ENCODE measurements at regions not wholly inside any gene's neighbourhood (a gene's known extent, or its start where the extent isn't known, plus 50 kb on each side); places are given as distances from the start of the nearest gene placed in this dataset.

GRCh38 chr2:126990200-126990599 lies 91.5 kb downstream of the TEX51 start:
- DNase-seq (ENCODE audit: low read depth, low spot score) (no peak), FAIRE-seq (no peak)
- Histone ChIP-seq H3K4me3 (ENCODE audit: control insufficient read depth in 2 of 3, extremely low read depth in 1 of 3, insufficient read depth in 2 of 3, low read depth in 1 of 3, low read length in 3 of 3) (no peak overlapping the region), H3K27me3 (ENCODE audit: control insufficient read depth, extremely low read depth, insufficient read depth, low read length) (no peaks in the 10 kb centered on the region), H3K4me1 (ENCODE audit: control insufficient read depth, extremely low read depth, insufficient read depth, low read length) (no peaks in the 10 kb centered on the region), H3K27ac (ENCODE audit: control insufficient read depth, insufficient read depth, low read length) (no peak overlapping the region), H2AFZ (ENCODE audit: control insufficient read depth, low read length) (no peak overlapping the region), H3K9me3 (ENCODE audit: control insufficient read depth, low read depth, low read length) (no peaks in the 10 kb centered on the region), H3K9me1 (ENCODE audit: control insufficient read depth, extremely low read depth, insufficient read depth, low read length) (no peaks in the 10 kb centered on the region), H3K9ac (ENCODE audit: control insufficient read depth, extremely low read depth, insufficient read depth, low read length) (no peak overlapping the region), H4K20me1 (ENCODE audit: control insufficient read depth, extremely low read depth, insufficient read depth, low read length) (no peaks in the 10 kb centered on the region), H3K4me2 (ENCODE audit: control insufficient read depth, extremely low read depth, insufficient read depth, low read depth, low read length) (no peak overlapping the region), H3K36me3 (ENCODE audit: control insufficient read depth in 2 of 2, extremely low read depth in 1 of 2, insufficient read depth in 2 of 2, low read length in 2 of 2) (no peaks in the 10 kb centered on the region), H3K79me2 (ENCODE audit: control insufficient read depth, insufficient read depth, low read length) (no peaks in the 10 kb centered on the region)
- TF ChIP-seq EZH2 (IDR thresholded peaks at IDR 0.05; ENCODE audit: low read length) (no peak), CTCF (optimal IDR thresholded peaks at IDR 0.05 in 1 of 3, IDR thresholded peaks at IDR 0.05 in 1 of 3, conservative IDR thresholded peaks at IDR 0.05 in 1 of 3; ENCODE audit: extremely low read depth in 1 of 3, insufficient read depth in 2 of 3, low read length in 3 of 3) (no peak)
- dilution Hi-C loops (cut with MboI; ENCODE audit: extremely low pct_ligation_motif_present, low sequenced_read_pairs), result no loop called here

GRCh38 chr2:126990605-126991532 lies 92.2 kb downstream of the TEX51 start:
- FAIRE-seq, result no peak
- dilution Hi-C loops (cut with MboI; ENCODE audit: extremely low pct_ligation_motif_present, low sequenced_read_pairs), result no loop called here

More at GRCh38 chr2:126990605-126991532, 92.2 kb downstream of the TEX51 start:
- Histone ChIP-seq H3K4me3 (ENCODE audit: control insufficient read depth in 2 of 3, extremely low read depth in 1 of 3, insufficient read depth in 2 of 3, low read depth in 1 of 3, low read length in 3 of 3) (no peak overlapping the region), H3K4me2 (ENCODE audit: control insufficient read depth, extremely low read depth, insufficient read depth, low read depth, low read length) (no peak overlapping the region), H3K9ac (ENCODE audit: control insufficient read depth, extremely low read depth, insufficient read depth, low read length) (no peak overlapping the region), H2AFZ (ENCODE audit: control insufficient read depth, low read length) (no peak overlapping the region), H3K4me1 (ENCODE audit: control insufficient read depth, extremely low read depth, insufficient read depth, low read length) (no peaks in the 10 kb centered on the region), H3K79me2 (ENCODE audit: control insufficient read depth, insufficient read depth, low read length) (no peaks in the 10 kb centered on the region), H3K27ac (ENCODE audit: control insufficient read depth, insufficient read depth, low read length) (no peak overlapping the region), H3K36me3 (ENCODE audit: control insufficient read depth in 2 of 2, extremely low read depth in 1 of 2, insufficient read depth in 2 of 2, low read length in 2 of 2) (no peaks in the 10 kb centered on the region), H3K9me1 (ENCODE audit: control insufficient read depth, extremely low read depth, insufficient read depth, low read length) (no peaks in the 10 kb centered on the region), H3K27me3 (ENCODE audit: control insufficient read depth, extremely low read depth, insufficient read depth, low read length) (no peaks in the 10 kb centered on the region), H4K20me1 (ENCODE audit: control insufficient read depth, extremely low read depth, insufficient read depth, low read length) (no peaks in the 10 kb centered on the region), H3K9me3 (ENCODE audit: control insufficient read depth, low read depth, low read length) (no peaks in the 10 kb centered on the region)
- no peak for DNase-seq (ENCODE audit: low read depth, low spot score)
- TF ChIP-seq EZH2 (IDR thresholded peaks at IDR 0.05; ENCODE audit: low read length) (no peak), CTCF (optimal IDR thresholded peaks at IDR 0.05 in 1 of 3, IDR thresholded peaks at IDR 0.05 in 1 of 3, conservative IDR thresholded peaks at IDR 0.05 in 1 of 3; ENCODE audit: extremely low read depth in 1 of 3, insufficient read depth in 2 of 3, low read length in 3 of 3) (no peak)
